Hematopoietic multipotent progenitor cell treated with erythropoietin and hydrocortisone succinate and interleukin-3 and kit ligand, for 17 days (in vitro differentiated cells): ENCODE measurements at regions not wholly inside any gene's neighbourhood (a gene's known extent, or its start where the extent isn't known, plus 50 kb on each side); places are given as distances from the start of the nearest gene placed in this dataset.
"Not testable (repeated sequence)": the region's sequence is repeated elsewhere in the genome, so short reads cannot be mapped to it uniquely, and the experiment has no call there.

Source experiments
- DNase-seq: peaks from one replicate; pipeline ENCODE4 v3.0.0-alpha.2; 2015; ENCODE audit warnings: low spot score

GRCh38 chr10:8614054-8614565 is 559.6 kb downstream of the GATA3 start:
- no peak for DNase-seq

- no peak for DNase-seq
Measured at GRCh38 chr10:8615118-8615517, 560.6 kb downstream of the GATA3 start.

- no peak for DNase-seq
Measured at GRCh38 chr10:8616166-8616565, 561.7 kb downstream of the GATA3 start.

- DNase-seq: no peak
Measured at GRCh38 chr10:8617792-8618191, 563.3 kb downstream of the GATA3 start.

- DNase-seq: no peak
Measured at GRCh38 chr10:8618834-8619233, 564.3 kb downstream of the GATA3 start.

GRCh38 chr10:8628351-8628750 is 573.9 kb downstream of the GATA3 start:
- DNase-seq: no peak

GRCh38 chr10:8633909-8634308 is 579.4 kb downstream of the GATA3 start:
- no peak for DNase-seq

- no peak for DNase-seq
Measured at GRCh38 chr10:8636371-8636770, 581.9 kb downstream of the GATA3 start.

GRCh38 chr10:8637640-8638039 is 583.2 kb downstream of the GATA3 start:
- DNase-seq: no peak

- DNase-seq: no peak
Measured at GRCh38 chr10:8638088-8638672, 583.7 kb downstream of the GATA3 start.

GRCh38 chr10:8639486-8640185 is 585.1 kb downstream of the GATA3 start:
- no peak for DNase-seq

- DNase-seq: no peak
Measured at GRCh38 chr10:8640301-8640700, 585.8 kb downstream of the GATA3 start.

- DNase-seq: no peak
Measured at GRCh38 chr10:8640878-8641277, 586.4 kb downstream of the GATA3 start.

GRCh38 chr10:8656261-8656660 is 601.8 kb downstream of the GATA3 start:
- DNase-seq: no peak

GRCh38 chr10:8659982-8660381 is 605.5 kb downstream of the GATA3 start:
- no peak for DNase-seq

GRCh38 chr10:8661886-8662285 is 607.4 kb downstream of the GATA3 start:
- DNase-seq: no peak

- DNase-seq: no peak
Measured at GRCh38 chr10:8663131-8663530, 608.6 kb downstream of the GATA3 start.

- DNase-seq: no peak
Measured at GRCh38 chr10:8665322-8665721, 610.8 kb downstream of the GATA3 start.

- no peak for DNase-seq
Measured at GRCh38 chr10:8670461-8670860, 616.0 kb downstream of the GATA3 start.

GRCh38 chr10:8674230-8674629 is 619.7 kb downstream of the GATA3 start:
- DNase-seq: no peak

GRCh38 chr10:8677642-8678041 is 623.2 kb downstream of the GATA3 start:
- DNase-seq: no peak

GRCh38 chr10:8684916-8685315 is 630.4 kb downstream of the GATA3 start:
- DNase-seq: not testable (repeated sequence)

- DNase-seq: no peak
Measured at GRCh38 chr10:8688881-8689280, 634.4 kb downstream of the GATA3 start.

GRCh38 chr10:8691498-8692017 is 637.1 kb downstream of the GATA3 start:
- no peak for DNase-seq
